Fibroblast of pulmonary artery (primary cell): ENCODE measurements at regions not wholly inside any gene's neighbourhood (a gene's known extent, or its start where the extent isn't known, plus 50 kb on each side); places are given as distances from the start of the nearest gene placed in this dataset.

Experiments
- DNase-seq: peaks from one replicate; pipeline ENCODE4 v3.0.0-alpha.2; 2010; ENCODE audit warnings: low read depth
- H3K4me3 ChIP-seq: replicated peaks from 2 replicates; pipeline ENCODE4 v1.5.1; 2011; ENCODE audit warnings: low read depth, mild to moderate bottlenecking, control low read depth, low read length, moderate library complexity
- TF ChIP-seq, protein P1 (sequence below): IDR thresholded peaks from 2 replicates; pipeline ENCODE4 v1.5.1; 2011; ENCODE audit warnings: mild to moderate bottlenecking, control low read depth, low read length, inconsistent platforms; ENCODE audit errors: missing control alignments

DNA sequence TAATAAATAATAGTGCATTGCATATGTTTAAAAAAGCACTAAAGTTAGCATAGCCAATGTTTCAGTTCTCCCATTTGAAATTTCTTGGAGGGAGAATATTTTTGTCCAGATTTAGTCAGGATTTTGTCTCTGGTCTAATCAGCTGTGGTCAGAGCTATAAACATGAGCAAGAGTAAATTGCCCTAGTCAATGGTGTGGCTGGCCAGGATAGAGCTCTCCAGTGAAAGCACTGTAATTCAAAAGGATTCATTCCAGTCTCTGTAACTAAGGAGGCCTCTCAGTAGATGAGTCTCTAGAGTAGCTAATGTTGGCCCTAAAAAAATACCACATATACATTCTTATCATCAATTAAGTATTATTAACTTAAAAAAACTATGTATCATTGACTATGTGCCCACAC, 241.6 kb downstream of the CDCA7 start:
- H3K4me3 ChIP-seq, result no peak overlapping the region
- DNase-seq, result no peak
- TF ChIP-seq, protein P1, sequence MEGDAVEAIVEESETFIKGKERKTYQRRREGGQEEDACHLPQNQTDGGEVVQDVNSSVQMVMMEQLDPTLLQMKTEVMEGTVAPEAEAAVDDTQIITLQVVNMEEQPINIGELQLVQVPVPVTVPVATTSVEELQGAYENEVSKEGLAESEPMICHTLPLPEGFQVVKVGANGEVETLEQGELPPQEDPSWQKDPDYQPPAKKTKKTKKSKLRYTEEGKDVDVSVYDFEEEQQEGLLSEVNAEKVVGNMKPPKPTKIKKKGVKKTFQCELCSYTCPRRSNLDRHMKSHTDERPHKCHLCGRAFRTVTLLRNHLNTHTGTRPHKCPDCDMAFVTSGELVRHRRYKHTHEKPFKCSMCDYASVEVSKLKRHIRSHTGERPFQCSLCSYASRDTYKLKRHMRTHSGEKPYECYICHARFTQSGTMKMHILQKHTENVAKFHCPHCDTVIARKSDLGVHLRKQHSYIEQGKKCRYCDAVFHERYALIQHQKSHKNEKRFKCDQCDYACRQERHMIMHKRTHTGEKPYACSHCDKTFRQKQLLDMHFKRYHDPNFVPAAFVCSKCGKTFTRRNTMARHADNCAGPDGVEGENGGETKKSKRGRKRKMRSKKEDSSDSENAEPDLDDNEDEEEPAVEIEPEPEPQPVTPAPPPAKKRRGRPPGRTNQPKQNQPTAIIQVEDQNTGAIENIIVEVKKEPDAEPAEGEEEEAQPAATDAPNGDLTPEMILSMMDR, result no peak

DNA sequence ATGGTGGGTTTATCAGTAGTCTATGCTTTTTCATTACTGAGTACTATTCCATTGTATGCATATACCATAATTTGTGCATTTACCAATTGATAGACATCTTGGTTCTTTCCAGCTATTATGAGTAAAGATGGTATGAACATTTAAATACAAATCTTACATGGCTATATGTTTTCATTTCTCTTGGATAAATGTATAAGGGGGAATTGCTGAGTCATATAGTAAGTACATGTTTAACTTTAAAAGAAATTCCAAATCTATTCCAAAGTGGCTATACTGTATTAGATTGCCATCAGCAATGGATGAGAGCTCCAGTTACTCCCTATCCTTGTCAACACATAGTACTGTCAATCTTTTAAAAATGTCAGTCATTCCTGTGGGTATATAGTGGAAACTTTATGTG, 243.9 kb downstream of the CDCA7 start:
- TF ChIP-seq, protein P1, result no peak
- DNase-seq, result no peak
- no peak overlapping the region for H3K4me3 ChIP-seq

DNA sequence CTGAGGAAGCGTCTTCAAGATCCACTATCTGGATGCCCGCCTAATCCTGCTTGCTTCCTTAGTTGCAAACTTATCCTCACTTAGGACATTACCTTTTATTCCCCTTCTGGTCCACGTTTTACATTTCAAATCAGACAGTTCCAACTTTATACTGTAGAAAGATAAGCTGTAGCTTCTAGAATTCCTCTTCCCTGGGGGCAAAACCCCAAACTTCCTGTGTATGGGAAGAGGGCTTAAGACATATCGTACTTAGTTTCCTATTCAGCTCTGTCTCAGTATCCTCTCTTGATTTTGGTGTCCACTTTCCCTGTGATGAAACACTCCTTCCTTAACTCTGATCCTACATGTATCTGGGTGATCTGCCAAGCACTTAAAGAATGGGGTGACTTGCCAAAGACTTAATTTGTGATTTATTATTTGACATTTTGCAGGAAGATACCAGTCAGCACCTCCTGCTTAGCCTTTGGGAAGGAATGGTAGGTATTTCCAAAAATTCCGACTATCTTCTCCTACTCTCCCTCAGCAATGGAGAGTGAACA, 245.2 kb downstream of the CDCA7 start:
- no peak overlapping the region for H3K4me3 ChIP-seq
- TF ChIP-seq, protein P1, result no peak
- DNase-seq, result no peak

DNA sequence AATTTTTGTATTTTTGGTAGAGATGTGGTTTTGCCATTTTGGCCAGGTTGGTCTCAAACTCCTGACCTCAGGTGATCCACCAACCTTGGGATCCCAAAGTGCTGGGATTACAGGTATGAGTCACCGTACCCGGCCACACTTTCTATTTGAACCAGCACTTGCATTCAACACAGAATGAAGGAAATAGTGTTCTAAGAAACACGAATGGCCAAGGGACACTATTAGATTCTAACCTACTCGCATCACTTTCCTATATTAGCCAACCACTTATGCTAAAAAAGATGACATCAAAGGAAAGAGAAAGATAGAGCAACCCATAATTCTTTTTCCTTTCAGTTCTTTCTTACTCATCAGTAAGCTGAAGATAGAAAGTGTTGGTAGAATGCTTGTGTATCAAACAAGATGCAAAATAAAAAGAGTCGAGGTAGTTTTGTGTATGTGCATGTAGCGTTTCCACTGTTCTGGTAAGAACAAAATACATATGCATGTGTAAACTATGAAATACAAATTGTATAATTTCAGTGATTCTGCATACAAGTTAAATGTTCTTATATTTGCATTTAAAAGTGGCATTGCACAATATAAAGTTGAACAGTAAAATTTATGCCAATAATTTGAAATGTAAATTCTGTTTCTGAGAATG, 247.6 kb downstream of the CDCA7 start:
- TF ChIP-seq, protein P1, result no peak
- no peak for DNase-seq
- no peak overlapping the region for H3K4me3 ChIP-seq

DNA sequence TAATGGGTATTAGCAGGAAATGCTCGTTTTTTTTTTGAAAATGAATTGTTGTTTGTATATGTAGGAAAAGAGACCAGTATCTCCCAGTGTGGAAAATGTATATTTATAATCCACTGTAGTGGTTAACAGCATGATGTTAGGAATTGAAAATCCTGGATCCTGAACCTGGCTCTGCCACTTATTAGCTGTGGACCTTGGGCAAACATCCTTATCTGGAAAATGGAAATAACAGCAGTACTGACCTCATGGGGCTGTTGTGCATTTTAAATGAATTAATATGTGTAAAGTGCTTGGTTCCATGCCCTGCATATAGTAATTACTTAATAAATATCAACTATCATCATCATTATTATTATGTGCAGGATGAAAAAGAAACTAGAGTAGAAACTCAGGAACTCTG, 251.3 kb downstream of the CDCA7 start:
- TF ChIP-seq, protein P1, result no peak
- H3K4me3 ChIP-seq, result no peak overlapping the region
- no peak for DNase-seq

DNA sequence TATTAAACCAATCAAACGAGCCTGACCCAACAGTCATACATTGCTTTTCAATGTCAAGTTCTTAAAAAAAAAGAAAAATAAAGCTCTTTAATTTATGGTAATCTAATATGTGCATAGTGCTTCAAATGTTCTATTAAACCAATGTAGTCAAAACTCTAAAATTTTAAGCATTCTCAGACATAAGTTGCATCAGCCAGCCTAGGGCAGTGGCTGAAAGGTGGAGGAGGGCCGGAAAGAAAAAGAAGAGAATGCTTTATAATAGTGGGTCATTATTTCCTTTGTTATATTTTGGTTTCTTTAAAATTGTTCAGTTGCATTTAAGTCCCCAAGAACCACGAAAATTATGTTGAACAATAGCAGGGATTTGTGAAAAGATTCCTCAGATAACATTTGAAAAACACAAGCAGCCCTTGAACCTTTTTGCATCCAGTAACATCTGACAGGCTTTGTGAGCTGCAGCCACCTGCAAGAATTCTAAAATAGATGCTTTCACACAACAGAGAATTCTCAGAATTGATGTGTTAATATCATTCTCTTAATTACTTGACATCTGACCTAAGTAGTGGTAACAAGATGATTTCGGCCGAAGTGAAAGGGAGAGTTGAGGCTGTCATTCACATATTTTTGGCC, 252.1 kb downstream of the CDCA7 start:
- no peak overlapping the region for H3K4me3 ChIP-seq
- no peak for DNase-seq
- TF ChIP-seq, protein P1, result no peak
